OCI-LY7 (cell line): ENCODE measurements at regions not wholly inside any gene's neighbourhood (a gene's known extent, or its start where the extent isn't known, plus 50 kb on each side); places are given as distances from the start of the nearest gene placed in this dataset.

Source experiments
- BruUV-seq: library from RNA; stranded (reverse); fragments of 400-500 nt; replicated peaks from 2 replicates; lab custom pipeline; 2021; lab: Mats Ljungman, UMichigan
- CTCF ChIA-PET: fragments of 300-600 bp; sonication (Branson Sonifier 250); formaldehyde crosslinking; loops from one replicate; lab custom pipeline; 2022; ENCODE audit warnings: antibody characterized with exemption; ENCODE audit not compliant: unreplicated experiment; lab: Charles Lee
- POLR2A ChIA-PET: fragments of 300-600 bp; sonication (Branson Sonifier 250); formaldehyde crosslinking; loops from one replicate; lab custom pipeline; 2022; ENCODE audit warnings: antibody characterized with exemption; lab: Charles Lee
- DNase-seq: peaks from one replicate; pipeline ENCODE4 v3.0.0-alpha.2; 2015; ENCODE audit warnings: low spot score
- H2AFZ ChIP-seq: fragments of 200-600 bp; sonication (generic), shearing (Covaris generic); 2 replicates; pipeline ENCODE4 v1.6.1; 2014; ENCODE audit warnings: mild to moderate bottlenecking, antibody characterized with exemption, low read length, moderate library complexity
- H3K27ac ChIP-seq: fragments of 200-600 bp; sonication (generic); 2 replicates; pipeline ENCODE4 v1.5.1; 2014; ENCODE audit warnings: mixed run types, low read depth, mild to moderate bottlenecking, moderate library complexity, low read length, inconsistent platforms; ENCODE audit not compliant: poor library complexity, severe bottlenecking
- H3K36me3 ChIP-seq: fragments of 200-600 bp; sonication (generic); 2 replicates; pipeline ENCODE4 v1.6.1; 2014; ENCODE audit warnings: mild to moderate bottlenecking, antibody characterized with exemption, low read length, moderate library complexity, mixed read lengths; ENCODE audit not compliant: insufficient read depth
- H3K4me1 ChIP-seq: fragments of 200-600 bp; sonication (generic); 2 replicates; pipeline ENCODE4 v1.5.1; 2014; ENCODE audit warnings: mild to moderate bottlenecking, low read length; ENCODE audit not compliant: insufficient read depth, poor library complexity, severe bottlenecking
- H3K4me2 ChIP-seq: fragments of 200-600 bp; sonication (generic); 2 replicates; pipeline ENCODE4 v1.6.1; 2014; ENCODE audit warnings: mild to moderate bottlenecking, low read length
- H3K4me3 ChIP-seq: fragments of 200-600 bp; sonication (generic); 2 replicates; pipeline ENCODE4 v1.5.1; 2014; ENCODE audit warnings: mild to moderate bottlenecking, low read depth, low read length; ENCODE audit not compliant: poor library complexity, severe bottlenecking
- H3K79me2 ChIP-seq: fragments of 200-600 bp; sonication (generic); 2 replicates; pipeline ENCODE4 v1.6.1; 2016; ENCODE audit warnings: low read depth, mild to moderate bottlenecking, low read length, moderate library complexity, mixed read lengths; ENCODE audit not compliant: insufficient read depth
- H3K9me2 ChIP-seq: fragments of 200-600 bp; sonication (generic); 2 replicates; pipeline ENCODE4 v1.6.1; 2016; ENCODE audit warnings: mild to moderate bottlenecking, low read length, mixed read lengths; ENCODE audit not compliant: insufficient read depth
- H3K9me3 ChIP-seq: fragments of 200-600 bp; sonication (generic); 2 replicates; pipeline ENCODE4 v1.6.1; 2014; ENCODE audit warnings: mild to moderate bottlenecking, mixed run types, low read length, mixed read lengths
- H4K20me1 ChIP-seq: fragments of 200-600 bp; sonication (generic); 2 replicates; pipeline ENCODE4 v1.6.1; 2014; ENCODE audit warnings: mild to moderate bottlenecking, antibody characterized with exemption, low read length, moderate library complexity, mixed read lengths; ENCODE audit not compliant: insufficient read depth
- CTCF ChIP-seq: fragments of 200-600 bp; sonication (generic); conservative IDR thresholded peaks from 2 replicates; pipeline ENCODE4 v1.5.1; 2014; ENCODE audit warnings: mild to moderate bottlenecking, antibody characterized with exemption, low read length, moderate library complexity, mixed read lengths
- EZH2phosphoT487 ChIP-seq: fragments of 200-600 bp; sonication (generic); IDR thresholded peaks from 2 replicates; pipeline ENCODE4 v1.6.1; 2018; ENCODE audit warnings: low read depth, borderline replicate concordance, mild to moderate bottlenecking, mixed run types, antibody characterized with exemption, low read length, moderate library complexity, mixed read lengths
- intact Hi-C: fragments of 100-400 bp; cut with micrococcal nuclease; formaldehyde crosslinking; loops from one replicate; pipeline ENCODE4 v1.10.0; 2022; ENCODE audit not compliant: unreplicated experiment

- POLR2A ChIA-PET = no interaction called here
- intact Hi-C loops = no loop called here
- Histone ChIP-seq H3K9me3 (no peaks in the 10 kb centered on the region), H3K4me2 (no peak overlapping the region), H3K4me3 (no peak overlapping the region), H3K79me2 (no peaks in the 10 kb centered on the region), H3K27ac (no peak overlapping the region), H4K20me1 (no peaks in the 10 kb centered on the region), H3K9me2 (no peaks in the 10 kb centered on the region), H3K4me1 (no peaks in the 10 kb centered on the region), H3K36me3 (no peaks in the 10 kb centered on the region), H2AFZ (no peak overlapping the region)
- DNase-seq = no peak
- TF ChIP-seq CTCF (no peak), EZH2phosphoT487 (no peak)
- CTCF ChIA-PET = no interaction called here
- BruUV-seq = no TSS peak
Observed at GRCh38 chr6:122075084-122075838, 324.2 kb upstream of the HSF2 start.

- Histone ChIP-seq H3K4me3 (no peak overlapping the region), H3K9me2 (no peaks in the 10 kb centered on the region), H3K9me3 (no peaks in the 10 kb centered on the region), H4K20me1 (no peaks in the 10 kb centered on the region), H2AFZ (no peak overlapping the region), H3K79me2 (no peaks in the 10 kb centered on the region), H3K4me2 (no peak overlapping the region), H3K36me3 (no peaks in the 10 kb centered on the region), H3K4me1 (no peaks in the 10 kb centered on the region), H3K27ac (no peak overlapping the region)
- no peak for DNase-seq
- BruUV-seq = no TSS peak
- TF ChIP-seq EZH2phosphoT487 (no peak), CTCF (no peak)
- intact Hi-C loops = no loop called here
- ChIA-PET POLR2A (interaction anchor here (1.1 kb wide), 1 partner anchor 10 kb away, joined by 3 read pairs; no protein-coding TSS in a partner anchor), CTCF (no interaction called here)
Observed at GRCh38 chr6:122075917-122076316, 323.5 kb upstream of the HSF2 start.

GRCh38 chr6:122077603-122078002 is 321.8 kb upstream of the HSF2 start:
- DNase-seq = no peak
- no peak overlapping the region for H3K4me2 ChIP-seq
- no peak overlapping the region for H3K27ac ChIP-seq
- intact Hi-C loops = no loop called here
- no TSS peak for BruUV-seq
- no peak overlapping the region for H3K4me3 ChIP-seq
- CTCF ChIA-PET = no interaction called here
- POLR2A ChIA-PET = interaction anchor here (0.5 to 0.6 kb wide), 3 partner anchors 19 to 159 kb away, joined by 3 to 4 read pairs (median 3); no protein-coding TSS in a partner anchor
- TF ChIP-seq EZH2phosphoT487 (no peak), CTCF (no peak)
- no peaks in the 10 kb centered on the region for H3K4me1 ChIP-seq
- H3K9me2 ChIP-seq = no peaks in the 10 kb centered on the region
- no peaks in the 10 kb centered on the region for H4K20me1 ChIP-seq
- no peaks in the 10 kb centered on the region for H3K9me3 ChIP-seq
- no peaks in the 10 kb centered on the region for H3K79me2 ChIP-seq
- H2AFZ ChIP-seq = no peak overlapping the region
- H3K36me3 ChIP-seq = no peaks in the 10 kb centered on the region
